DND-41 (cell line): ENCODE measurements at regions not wholly inside any gene's neighbourhood (a gene's known extent, or its start where the extent isn't known, plus 50 kb on each side); places are given as distances from the start of the nearest gene placed in this dataset.

Source experiments
- ATAC-seq: fragments of 200-7000 bp; cut with Tn5 transposase; 3 replicates; pipeline ENCODE4 v1.9.1; 2021; ENCODE audit warnings: low read depth; ENCODE audit not compliant: insufficient read depth
- DNase-seq: peaks from one replicate; pipeline ENCODE4 v3.0.0-alpha.2; 2020
- H2AFZ ChIP-seq: 2 replicates; pipeline ENCODE4 v1.6.0; 2012; ENCODE audit warnings: low read depth, low read length
- H3K27ac ChIP-seq: 2 replicates; pipeline ENCODE4 v1.5.1; 2012; ENCODE audit warnings: low read length, inconsistent platforms
- H3K27me3 ChIP-seq: fragments of 200-600 bp; sonication (generic); 2 replicates; pipeline ENCODE4 v1.6.0; 2012; ENCODE audit warnings: low read length, mild to moderate bottlenecking, inconsistent platforms; ENCODE audit not compliant: insufficient read depth, poor library complexity
- H3K36me3 ChIP-seq: 2 replicates; pipeline ENCODE4 v1.5.1; 2012; ENCODE audit warnings: low read length, inconsistent platforms; ENCODE audit not compliant: insufficient read depth
- H3K4me1 ChIP-seq: 2 replicates; pipeline ENCODE4 v1.5.1; 2012; ENCODE audit warnings: mild to moderate bottlenecking, low read length; ENCODE audit not compliant: insufficient read depth
- H3K4me2 ChIP-seq: 2 replicates; pipeline ENCODE4 v1.6.0; 2012; ENCODE audit warnings: mild to moderate bottlenecking, moderate library complexity, low read length, inconsistent platforms; ENCODE audit not compliant: insufficient read depth
- H3K4me3 ChIP-seq, 2 experiments: fragments of 200-600 bp in 1 of 2; shearing (Covaris generic) in 1 of 2; 2 replicates each; pipeline ENCODE4 v1.5.1; 2012 to 2016; ENCODE audit warnings: inconsistent platforms in 2 of 2, low read length in 2 of 2, mild to moderate bottlenecking in 2 of 2, low read depth in 1 of 2, moderate library complexity in 1 of 2
- H3K79me2 ChIP-seq: 2 replicates; pipeline ENCODE4 v1.6.0; 2012; ENCODE audit warnings: low read length, inconsistent platforms; ENCODE audit not compliant: insufficient read depth
- H3K9ac ChIP-seq: 2 replicates; pipeline ENCODE4 v1.6.0; 2012; ENCODE audit warnings: low read depth, mild to moderate bottlenecking, inconsistent platforms, low read length, moderate library complexity
- H3K9me3 ChIP-seq: 2 replicates; pipeline ENCODE4 v1.5.1; 2012; ENCODE audit warnings: low read length, moderate library complexity, mild to moderate bottlenecking, inconsistent platforms; ENCODE audit not compliant: insufficient read depth, severe bottlenecking
- H4K20me1 ChIP-seq: 2 replicates; pipeline ENCODE4 v1.6.0; 2012; ENCODE audit warnings: low read length; ENCODE audit not compliant: insufficient read depth
- EZH2 ChIP-seq: IDR thresholded peaks from 3 replicates; pipeline ENCODE4 v1.6.1; 2012; ENCODE audit warnings: borderline replicate concordance, low read depth, mild to moderate bottlenecking, moderate library complexity, low read length, inconsistent platforms; ENCODE audit not compliant: severe bottlenecking
- TF ChIP-seq, protein P1 (sequence below): IDR thresholded peaks from 2 replicates; pipeline ENCODE4 v1.5.1; 2012; ENCODE audit warnings: borderline replicate concordance, low read length, moderate library complexity, mild to moderate bottlenecking; ENCODE audit not compliant: poor library complexity, severe bottlenecking; ENCODE audit errors: extremely low read depth

DNA sequence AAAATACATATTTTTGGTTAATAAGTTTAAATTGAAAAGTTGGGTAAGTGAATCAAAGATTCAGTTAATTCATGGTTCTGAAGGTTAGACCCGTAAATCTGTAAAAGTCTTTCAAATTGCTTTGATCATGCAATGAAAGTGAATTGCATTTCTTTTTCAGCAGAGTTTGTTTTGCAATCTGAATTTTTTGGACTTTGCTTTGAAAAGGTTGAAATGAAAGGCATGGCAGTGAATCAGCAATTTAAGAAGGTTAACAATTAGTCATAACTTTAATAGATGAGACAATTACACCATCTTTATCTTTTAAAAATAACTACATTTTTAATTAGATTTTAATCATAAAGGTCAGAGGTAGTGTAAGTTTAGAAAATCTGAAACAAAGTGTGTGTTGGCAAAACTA is 310.9 kb upstream of the KCNJ16 start:
- H3K27me3 ChIP-seq, result no peaks in the 10 kb centered on the region
- DNase-seq (no peak), ATAC-seq (no peak)
- H3K79me2 ChIP-seq, result no peaks in the 10 kb centered on the region
- H3K9ac ChIP-seq, result no peak overlapping the region
- TF ChIP-seq, protein P1, sequence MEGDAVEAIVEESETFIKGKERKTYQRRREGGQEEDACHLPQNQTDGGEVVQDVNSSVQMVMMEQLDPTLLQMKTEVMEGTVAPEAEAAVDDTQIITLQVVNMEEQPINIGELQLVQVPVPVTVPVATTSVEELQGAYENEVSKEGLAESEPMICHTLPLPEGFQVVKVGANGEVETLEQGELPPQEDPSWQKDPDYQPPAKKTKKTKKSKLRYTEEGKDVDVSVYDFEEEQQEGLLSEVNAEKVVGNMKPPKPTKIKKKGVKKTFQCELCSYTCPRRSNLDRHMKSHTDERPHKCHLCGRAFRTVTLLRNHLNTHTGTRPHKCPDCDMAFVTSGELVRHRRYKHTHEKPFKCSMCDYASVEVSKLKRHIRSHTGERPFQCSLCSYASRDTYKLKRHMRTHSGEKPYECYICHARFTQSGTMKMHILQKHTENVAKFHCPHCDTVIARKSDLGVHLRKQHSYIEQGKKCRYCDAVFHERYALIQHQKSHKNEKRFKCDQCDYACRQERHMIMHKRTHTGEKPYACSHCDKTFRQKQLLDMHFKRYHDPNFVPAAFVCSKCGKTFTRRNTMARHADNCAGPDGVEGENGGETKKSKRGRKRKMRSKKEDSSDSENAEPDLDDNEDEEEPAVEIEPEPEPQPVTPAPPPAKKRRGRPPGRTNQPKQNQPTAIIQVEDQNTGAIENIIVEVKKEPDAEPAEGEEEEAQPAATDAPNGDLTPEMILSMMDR, result no peak
- TF ChIP-seq EZH2, result no peak
- no peak overlapping the region for H3K27ac ChIP-seq
- no peaks in the 10 kb centered on the region for H3K9me3 ChIP-seq
- H3K4me2 ChIP-seq, result no peak overlapping the region
- no peak overlapping the region for H2AFZ ChIP-seq
- H3K4me1 ChIP-seq, result no peaks in the 10 kb centered on the region
- no peaks in the 10 kb centered on the region for H4K20me1 ChIP-seq
- H3K36me3 ChIP-seq, result no peaks in the 10 kb centered on the region
- no peak overlapping the region for H3K4me3 ChIP-seq

DNA sequence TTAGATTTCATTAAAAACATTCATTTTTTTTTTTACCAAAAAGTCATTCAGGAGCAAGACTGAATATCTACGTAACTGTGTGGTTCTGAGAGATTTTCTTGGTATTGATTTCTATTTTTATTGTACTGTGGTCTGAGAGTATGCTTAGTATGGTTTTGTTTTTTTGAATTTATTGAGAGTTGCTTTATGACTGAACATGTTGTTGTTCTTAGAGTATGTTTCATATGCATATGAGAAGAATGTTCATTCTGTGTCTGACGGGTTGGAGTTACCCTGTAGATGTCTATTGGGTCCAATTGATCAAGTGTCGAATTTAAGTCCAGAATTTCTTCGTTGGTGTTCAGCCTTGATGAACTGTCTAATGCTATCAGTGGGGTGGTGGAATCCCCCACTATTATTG is 306.0 kb upstream of the KCNJ16 start:
- H3K4me3 ChIP-seq, result no peak overlapping the region
- ATAC-seq, result no peak
- TF ChIP-seq, protein P1, result no peak
- no peak for TF ChIP-seq EZH2

DNA sequence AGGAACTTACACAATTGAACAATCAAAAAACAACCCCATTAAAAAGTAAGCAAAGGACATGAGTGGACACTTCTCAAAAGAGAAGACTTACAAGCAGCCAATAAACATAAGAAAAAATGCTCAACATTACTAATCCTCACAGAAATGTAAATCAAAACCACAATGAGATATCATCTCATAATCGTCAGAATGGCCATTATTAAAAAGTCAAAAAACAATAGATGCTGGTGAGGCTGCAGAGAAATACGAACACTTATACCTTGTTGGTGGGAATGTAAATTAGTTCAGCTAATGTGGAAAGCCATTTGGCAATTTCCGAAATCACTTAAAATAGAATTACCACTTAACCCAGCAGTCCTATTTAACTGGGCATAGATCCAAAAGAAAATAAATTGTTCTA is 301.9 kb upstream of the KCNJ16 start:
- no peak overlapping the region for H3K4me3 ChIP-seq
- no peaks in the 10 kb centered on the region for H3K9me3 ChIP-seq
- H3K27ac ChIP-seq, result no peak overlapping the region
- H3K4me1 ChIP-seq, result no peaks in the 10 kb centered on the region
- no peaks in the 10 kb centered on the region for H3K79me2 ChIP-seq
- H2AFZ ChIP-seq, result no peak overlapping the region
- no peaks in the 10 kb centered on the region for H4K20me1 ChIP-seq
- no peak overlapping the region for H3K4me2 ChIP-seq
- TF ChIP-seq, protein P1, result no peak
- TF ChIP-seq EZH2, result no peak
- no peak overlapping the region for H3K9ac ChIP-seq
- ATAC-seq, result no peak
- no peaks in the 10 kb centered on the region for H3K36me3 ChIP-seq
- no peaks in the 10 kb centered on the region for H3K27me3 ChIP-seq
- DNase-seq, result no peak

More for the DNA sequence above, 306.0 kb upstream of the KCNJ16 start:
- no peak overlapping the region for H3K4me2 ChIP-seq
- H3K79me2 ChIP-seq, result no peaks in the 10 kb centered on the region
- H2AFZ ChIP-seq, result no peak overlapping the region
- H3K9ac ChIP-seq, result no peak overlapping the region
- H3K4me1 ChIP-seq, result no peaks in the 10 kb centered on the region
- no peaks in the 10 kb centered on the region for H4K20me1 ChIP-seq
- H3K27ac ChIP-seq, result no peak overlapping the region
- no peaks in the 10 kb centered on the region for H3K27me3 ChIP-seq
- no peaks in the 10 kb centered on the region for H3K9me3 ChIP-seq
- no peaks in the 10 kb centered on the region for H3K36me3 ChIP-seq
- no peak for DNase-seq

DNA sequence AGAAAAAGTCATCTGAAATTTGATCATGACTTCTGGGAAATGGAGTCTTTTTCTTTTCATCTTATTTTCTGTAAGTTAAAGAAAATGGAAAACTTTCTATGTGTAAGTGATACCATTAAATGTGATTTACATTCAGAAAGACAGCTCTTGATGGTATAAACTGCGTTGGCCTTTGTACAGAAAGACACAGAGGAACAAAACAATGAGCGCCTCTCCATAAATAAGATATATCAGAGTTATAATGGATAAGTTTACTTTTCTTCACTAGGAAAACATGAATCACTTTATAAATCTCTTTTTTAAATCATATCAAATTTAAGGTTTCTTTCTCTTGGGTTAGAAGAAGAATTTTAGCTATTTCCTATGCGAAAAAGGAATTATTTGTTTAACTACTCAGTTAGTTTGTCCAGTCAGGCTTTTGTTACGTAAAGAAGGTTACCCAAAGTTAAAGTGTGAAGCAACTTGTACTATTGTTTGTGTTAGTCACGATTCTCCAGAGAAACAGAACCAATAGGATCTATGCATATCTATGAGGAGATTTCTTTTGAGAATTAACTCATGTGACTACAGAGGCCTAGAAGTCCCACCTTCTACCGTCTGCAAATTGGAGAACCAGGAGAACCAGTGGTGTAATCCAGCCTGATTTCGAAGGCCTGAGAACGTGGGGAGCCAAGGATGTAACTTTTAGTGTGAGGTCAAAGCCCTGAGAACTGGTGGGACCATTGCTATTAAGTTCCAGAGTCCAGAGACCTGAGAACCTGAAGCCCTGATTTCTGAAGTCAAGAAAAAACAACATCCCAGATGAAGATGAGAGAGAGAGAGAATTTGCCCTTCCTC is 295.4 kb upstream of the KCNJ16 start:
- H3K27ac ChIP-seq, result no peak overlapping the region
- TF ChIP-seq, protein P1, result no peak
- no peaks in the 10 kb centered on the region for H3K79me2 ChIP-seq
- no peak overlapping the region for H3K4me3 ChIP-seq
- no peaks in the 10 kb centered on the region for H4K20me1 ChIP-seq
- no peaks in the 10 kb centered on the region for H3K27me3 ChIP-seq
- H2AFZ ChIP-seq, result no peak overlapping the region
- H3K36me3 ChIP-seq, result no peaks in the 10 kb centered on the region
- no peaks in the 10 kb centered on the region for H3K9me3 ChIP-seq
- no peak overlapping the region for H3K4me2 ChIP-seq
- H3K9ac ChIP-seq, result no peak overlapping the region
- DNase-seq (no peak), ATAC-seq (no peak)
- no peaks in the 10 kb centered on the region for H3K4me1 ChIP-seq
